ENCODE measurements at regions not wholly inside any gene's neighbourhood (a gene's known extent, or its start where the extent isn't known, plus 50 kb on each side); places are given as distances from the start of the nearest gene placed in this dataset.

GRCh38 chr15:59940456-59940855 lies 63.7 kb upstream of the FOXB1 start:
- H3K27me3 ChIP-seq (ENCODE audit: low read length), result no peaks in the 10 kb centered on the region
- H3K9me3 ChIP-seq (ENCODE audit: low read length), result no peaks in the 10 kb centered on the region
- H3K27ac ChIP-seq (ENCODE audit: low read length), result no peak overlapping the region

GRCh38 chr15:59936741-59937140 lies 67.4 kb upstream of the FOXB1 start:
- no peaks in the 10 kb centered on the region for H3K4me1 ChIP-seq (ENCODE audit: low read length)
- no peaks in the 10 kb centered on the region for H4K20me1 ChIP-seq (ENCODE audit: insufficient read depth, low read depth, low read length)
- H3K27me3 ChIP-seq (ENCODE audit: low read length), result no peaks in the 10 kb centered on the region
- no peak overlapping the region for H2AFZ ChIP-seq (ENCODE audit: low read length)
- no peak overlapping the region for H3K4me2 ChIP-seq (ENCODE audit: low read depth, low read length, poor library complexity, severe bottlenecking)
- H3K9ac ChIP-seq (ENCODE audit: low read length), result no peak overlapping the region
- no peaks in the 10 kb centered on the region for H3K36me3 ChIP-seq (ENCODE audit: insufficient read depth, low read length)
- no peak overlapping the region for H3K27ac ChIP-seq (ENCODE audit: low read length)
- H3K9me2 ChIP-seq (replicated peaks; ENCODE audit: insufficient read depth, low read length), result no peaks in the 10 kb centered on the region
- DNase-seq, result no peak
- no peaks in the 10 kb centered on the region for H3K79me2 ChIP-seq (ENCODE audit: low read length)
- H3K4me3 ChIP-seq (ENCODE audit: low read length), result no peak overlapping the region
- H3K9me3 ChIP-seq (ENCODE audit: low read length), result no peaks in the 10 kb centered on the region

More at GRCh38 chr15:59940456-59940855, 63.7 kb upstream of the FOXB1 start:
- no peaks in the 10 kb centered on the region for H3K4me1 ChIP-seq (ENCODE audit: low read length)
- no peaks in the 10 kb centered on the region for H4K20me1 ChIP-seq (ENCODE audit: insufficient read depth, low read depth, low read length)
- no peaks in the 10 kb centered on the region for H3K9me2 ChIP-seq (replicated peaks; ENCODE audit: insufficient read depth, low read length)
- H3K79me2 ChIP-seq (ENCODE audit: low read length), result no peaks in the 10 kb centered on the region
- no peak for DNase-seq
- no peak overlapping the region for H3K9ac ChIP-seq (ENCODE audit: low read length)
- no peak overlapping the region for H3K4me2 ChIP-seq (ENCODE audit: low read depth, low read length, poor library complexity, severe bottlenecking)
- no peak overlapping the region for H2AFZ ChIP-seq (ENCODE audit: low read length)
- no peaks in the 10 kb centered on the region for H3K36me3 ChIP-seq (ENCODE audit: insufficient read depth, low read length)
- H3K4me3 ChIP-seq (ENCODE audit: low read length), result no peak overlapping the region

DNA sequence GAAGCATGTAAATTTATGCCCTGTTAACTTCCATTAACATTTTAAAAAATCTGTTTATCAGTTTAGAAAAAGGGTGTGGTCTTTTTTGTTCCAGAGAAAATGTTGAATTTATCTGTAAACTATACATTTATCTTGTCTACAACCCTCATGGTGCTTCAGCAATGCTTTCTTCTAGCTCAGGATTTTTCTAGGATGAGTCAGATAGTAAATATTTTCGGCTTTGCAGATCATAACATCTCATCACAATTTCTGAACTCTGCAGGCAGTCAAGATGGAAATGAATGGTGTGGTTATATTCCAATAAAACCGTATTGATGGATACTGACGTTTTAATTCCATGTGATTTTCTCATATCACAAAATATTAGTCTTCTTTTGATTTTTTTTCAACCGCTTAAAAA lies 70.5 kb upstream of the FOXB1 start:
- H2AFZ ChIP-seq (ENCODE audit: low read length), result no peak overlapping the region
- H3K4me1 ChIP-seq (ENCODE audit: low read length), result no peaks in the 10 kb centered on the region
- no peaks in the 10 kb centered on the region for H3K79me2 ChIP-seq (ENCODE audit: low read length)
- no peak overlapping the region for H3K4me2 ChIP-seq (ENCODE audit: low read depth, low read length, poor library complexity, severe bottlenecking)
- H3K9me2 ChIP-seq (replicated peaks; ENCODE audit: insufficient read depth, low read length), result no peaks in the 10 kb centered on the region
- H3K27me3 ChIP-seq (ENCODE audit: low read length), result no peaks in the 10 kb centered on the region
- H3K36me3 ChIP-seq (ENCODE audit: insufficient read depth, low read length), result no peaks in the 10 kb centered on the region
- H3K9me3 ChIP-seq (ENCODE audit: low read length), result no peaks in the 10 kb centered on the region
- DNase-seq, result no peak
- H3K9ac ChIP-seq (ENCODE audit: low read length), result no peak overlapping the region
- H3K4me3 ChIP-seq (ENCODE audit: low read length), result no peak overlapping the region
- no peaks in the 10 kb centered on the region for H4K20me1 ChIP-seq (ENCODE audit: insufficient read depth, low read depth, low read length)
- H3K27ac ChIP-seq (ENCODE audit: low read length), result no peak overlapping the region

DNA sequence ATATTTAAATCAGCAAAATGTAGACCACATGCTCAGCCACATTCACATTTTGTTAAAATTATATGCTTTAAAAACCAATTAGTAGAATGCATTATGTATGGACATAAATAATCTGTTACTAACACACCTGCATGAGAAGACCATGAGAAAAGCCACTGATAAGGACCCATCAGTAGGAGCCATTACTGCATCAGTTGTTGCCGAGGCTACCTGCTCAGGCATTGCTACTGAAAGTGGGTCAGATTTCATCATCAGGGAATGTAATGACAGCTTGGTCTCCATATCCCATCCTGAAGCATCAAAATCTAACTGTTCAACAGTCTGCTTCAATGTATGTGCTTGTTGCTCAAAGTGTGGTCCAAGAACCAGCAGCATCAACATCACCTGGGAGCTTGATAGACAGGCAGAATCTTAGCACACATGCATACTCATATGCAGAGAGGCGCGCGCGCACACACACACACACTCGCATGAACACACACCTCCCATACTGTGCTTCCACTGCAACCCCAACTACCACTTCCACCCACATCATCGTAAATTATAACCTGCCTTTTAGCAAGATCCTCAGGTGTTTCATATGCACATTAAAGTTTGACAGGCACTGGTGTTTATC lies 72.4 kb upstream of the FOXB1 start:
- no peak for DNase-seq
- Histone ChIP-seq H3K27ac (ENCODE audit: low read length) (no peak overlapping the region), H4K20me1 (ENCODE audit: insufficient read depth, low read depth, low read length) (no peaks in the 10 kb centered on the region), H2AFZ (ENCODE audit: low read length) (no peak overlapping the region), H3K9me2 (replicated peaks; ENCODE audit: insufficient read depth, low read length) (no peaks in the 10 kb centered on the region), H3K4me3 (ENCODE audit: low read length) (no peak overlapping the region), H3K4me2 (ENCODE audit: low read depth, low read length, poor library complexity, severe bottlenecking) (no peak overlapping the region), H3K9ac (ENCODE audit: low read length) (no peak overlapping the region), H3K79me2 (ENCODE audit: low read length) (no peaks in the 10 kb centered on the region), H3K4me1 (ENCODE audit: low read length) (no peaks in the 10 kb centered on the region), H3K27me3 (ENCODE audit: low read length) (no peaks in the 10 kb centered on the region), H3K36me3 (ENCODE audit: insufficient read depth, low read length) (no peaks in the 10 kb centered on the region), H3K9me3 (ENCODE audit: low read length) (no peaks in the 10 kb centered on the region)

DNA sequence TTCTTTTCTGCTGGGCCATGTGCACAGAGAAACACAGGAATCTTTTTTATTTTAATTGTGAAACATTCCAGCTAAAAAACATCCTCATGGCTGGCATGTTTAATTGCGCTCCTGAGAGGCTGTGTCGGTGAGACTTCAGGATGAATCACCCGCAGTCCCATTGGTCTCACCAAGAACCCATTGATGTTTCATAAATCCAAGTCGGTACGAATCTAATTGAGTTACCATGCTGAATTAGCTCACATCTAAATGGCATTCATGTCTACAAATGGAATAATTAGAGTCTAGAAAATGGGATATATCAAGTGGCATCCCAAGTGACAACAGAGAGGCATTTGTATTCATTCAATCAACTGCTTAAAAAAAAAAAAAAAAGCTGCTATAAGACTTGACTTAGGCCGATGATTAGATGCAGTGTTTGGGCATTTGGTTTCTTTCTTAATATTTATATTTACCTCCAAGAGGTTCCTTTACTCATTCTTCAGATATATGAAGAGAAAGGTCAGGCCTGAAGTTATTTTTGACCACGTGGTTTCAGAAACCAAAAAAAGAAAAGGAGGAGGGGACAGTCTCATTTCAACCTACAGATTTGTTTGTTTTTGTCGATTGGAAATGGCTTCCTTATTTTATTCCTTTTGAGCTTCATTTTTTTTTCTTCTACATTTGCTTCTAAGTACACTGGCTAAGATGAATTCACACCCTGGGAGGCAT lies 79.1 kb upstream of the FOXB1 start:
- no peaks in the 10 kb centered on the region for H3K36me3 ChIP-seq (ENCODE audit: insufficient read depth, low read length)
- no peaks in the 10 kb centered on the region for H4K20me1 ChIP-seq (ENCODE audit: insufficient read depth, low read depth, low read length)
- H3K27me3 ChIP-seq (ENCODE audit: low read length), result no peaks in the 10 kb centered on the region
- no peak for DNase-seq
- no peaks in the 10 kb centered on the region for H3K79me2 ChIP-seq (ENCODE audit: low read length)
- H3K4me1 ChIP-seq (ENCODE audit: low read length), result no peaks in the 10 kb centered on the region
- H3K9me2 ChIP-seq (replicated peaks; ENCODE audit: insufficient read depth, low read length), result no peaks in the 10 kb centered on the region
- H2AFZ ChIP-seq (ENCODE audit: low read length), result no peak overlapping the region
- H3K4me2 ChIP-seq (ENCODE audit: low read depth, low read length, poor library complexity, severe bottlenecking), result no peak overlapping the region
- no peak overlapping the region for H3K27ac ChIP-seq (ENCODE audit: low read length)
- H3K9ac ChIP-seq (ENCODE audit: low read length), result no peak overlapping the region
- H3K4me3 ChIP-seq (ENCODE audit: low read length), result no peak overlapping the region
- no peaks in the 10 kb centered on the region for H3K9me3 ChIP-seq (ENCODE audit: low read length)

DNA sequence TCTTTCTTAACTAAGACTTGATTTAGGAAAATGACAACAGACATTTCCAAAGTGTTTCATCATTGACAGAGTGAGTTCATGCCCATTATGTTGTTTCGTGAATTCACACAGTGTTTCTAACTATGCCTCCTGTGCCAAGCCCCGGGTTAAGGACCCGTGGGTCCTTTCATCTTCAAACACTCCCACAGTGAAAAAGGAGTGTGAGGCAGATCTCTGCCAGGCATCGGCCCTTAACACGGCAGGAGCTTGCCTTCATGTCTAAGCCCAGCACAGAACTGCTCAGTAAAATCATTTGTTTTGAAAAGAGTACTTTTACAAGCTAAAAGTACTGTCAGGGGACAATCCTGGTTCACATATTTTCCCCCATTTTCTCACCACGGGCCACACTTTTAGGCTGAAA lies 80.0 kb upstream of the FOXB1 start:
- H3K9me3 ChIP-seq (ENCODE audit: low read length), result no peaks in the 10 kb centered on the region
- no peak overlapping the region for H2AFZ ChIP-seq (ENCODE audit: low read length)
- H3K27me3 ChIP-seq (ENCODE audit: low read length), result no peaks in the 10 kb centered on the region
- H3K4me2 ChIP-seq (ENCODE audit: low read depth, low read length, poor library complexity, severe bottlenecking), result no peak overlapping the region
- no peak overlapping the region for H3K27ac ChIP-seq (ENCODE audit: low read length)
- DNase-seq, result no peak
- H4K20me1 ChIP-seq (ENCODE audit: insufficient read depth, low read depth, low read length), result no peaks in the 10 kb centered on the region
- no peaks in the 10 kb centered on the region for H3K4me1 ChIP-seq (ENCODE audit: low read length)
- H3K79me2 ChIP-seq (ENCODE audit: low read length), result no peaks in the 10 kb centered on the region
- H3K36me3 ChIP-seq (ENCODE audit: insufficient read depth, low read length), result no peaks in the 10 kb centered on the region
- no peaks in the 10 kb centered on the region for H3K9me2 ChIP-seq (replicated peaks; ENCODE audit: insufficient read depth, low read length)
- H3K4me3 ChIP-seq (ENCODE audit: low read length), result no peak overlapping the region
- H3K9ac ChIP-seq (ENCODE audit: low read length), result no peak overlapping the region

- Histone ChIP-seq H3K4me2 (ENCODE audit: low read depth, low read length, poor library complexity, severe bottlenecking) (no peak overlapping the region), H4K20me1 (ENCODE audit: insufficient read depth, low read depth, low read length) (no peaks in the 10 kb centered on the region), H3K27ac (ENCODE audit: low read length) (no peak overlapping the region), H3K36me3 (ENCODE audit: insufficient read depth, low read length) (no peaks in the 10 kb centered on the region), H3K9me2 (replicated peaks; ENCODE audit: insufficient read depth, low read length) (no peaks in the 10 kb centered on the region), H3K4me1 (ENCODE audit: low read length) (no peaks in the 10 kb centered on the region), H3K79me2 (ENCODE audit: low read length) (no peaks in the 10 kb centered on the region), H3K9ac (ENCODE audit: low read length) (no peak overlapping the region), H2AFZ (ENCODE audit: low read length) (no peak overlapping the region), H3K27me3 (ENCODE audit: low read length) (no peaks in the 10 kb centered on the region), H3K9me3 (ENCODE audit: low read length) (no peaks in the 10 kb centered on the region), H3K4me3 (ENCODE audit: low read length) (no peak overlapping the region)
- DNase-seq, result no peak
Measured at GRCh38 chr15:59923508-59923907, 80.6 kb upstream of the FOXB1 start.

- H2AFZ ChIP-seq (ENCODE audit: low read length), result no peak overlapping the region
- no peaks in the 10 kb centered on the region for H4K20me1 ChIP-seq (ENCODE audit: insufficient read depth, low read depth, low read length)
- no peaks in the 10 kb centered on the region for H3K9me3 ChIP-seq (ENCODE audit: low read length)
- H3K79me2 ChIP-seq (ENCODE audit: low read length), result no peaks in the 10 kb centered on the region
- DNase-seq, result no peak
- no peaks in the 10 kb centered on the region for H3K27me3 ChIP-seq (ENCODE audit: low read length)
- no peaks in the 10 kb centered on the region for H3K4me1 ChIP-seq (ENCODE audit: low read length)
- no peak overlapping the region for H3K9ac ChIP-seq (ENCODE audit: low read length)
- no peaks in the 10 kb centered on the region for H3K36me3 ChIP-seq (ENCODE audit: insufficient read depth, low read length)
- H3K9me2 ChIP-seq (replicated peaks; ENCODE audit: insufficient read depth, low read length), result no peaks in the 10 kb centered on the region
- H3K4me3 ChIP-seq (ENCODE audit: low read length), result no peak overlapping the region
- H3K4me2 ChIP-seq (ENCODE audit: low read depth, low read length, poor library complexity, severe bottlenecking), result no peak overlapping the region
- H3K27ac ChIP-seq (ENCODE audit: low read length), result no peak overlapping the region
Measured at GRCh38 chr15:59918994-59919951, 84.8 kb upstream of the FOXB1 start.

Data from Karpas-422 (cell line).